Thoracic aorta (tissue), 2 donors: ENCODE measurements at regions not wholly inside any gene's neighbourhood (a gene's known extent, or its start where the extent isn't known, plus 50 kb on each side); places are given as distances from the start of the nearest gene placed in this dataset.
A peak's percentile ranks its signal among the peaks of the same experiment; 100 is the strongest.

Source experiments
- ATAC-seq: fragments of 150-250 bp; one replicate; pipeline ENCODE4 v1.8.0; 2017; ENCODE audit warnings: low read depth; ENCODE audit not compliant: insufficient number of reproducible peaks, low FRiP score
- DNase-seq: peaks from one replicate; pipeline ENCODE4 v3.0.0-alpha.2; 2020; ENCODE audit warnings: low spot score
- H3K27ac ChIP-seq, 2 donors: fragments of 200-600 bp; sonication (generic); 1 replicate in 1 of 2; 2 replicates in 1 of 2; pipeline ENCODE4 v1.5.1; 2016; ENCODE audit warnings: mild to moderate bottlenecking in 2 of 2, moderate library complexity in 2 of 2
- H3K27me3 ChIP-seq: fragments of 200-600 bp; sonication (generic); replicated peaks from 2 replicates; pipeline ENCODE4 v1.6.0; 2016; ENCODE audit warnings: mild to moderate bottlenecking; ENCODE audit not compliant: insufficient read depth
- H3K36me3 ChIP-seq: fragments of 200-600 bp; sonication (generic); one replicate; pipeline ENCODE4 v1.5.1; 2016
- H3K4me1 ChIP-seq, 2 donors: fragments of 200-600 bp; sonication (generic); 1 replicate in 1 of 2; 2 replicates in 1 of 2; pipeline versions ENCODE4 v1.5.1 to v1.6.0; 2016; ENCODE audit warnings: low read depth in 2 of 2, mild to moderate bottlenecking in 1 of 2; ENCODE audit not compliant: control insufficient read depth in 1 of 2
- H3K4me3 ChIP-seq: fragments of 200-600 bp; sonication (generic); 2 replicates; pipeline ENCODE4 v1.5.1; 2016; ENCODE audit warnings: mild to moderate bottlenecking
- H3K9me3 ChIP-seq: fragments of 200-600 bp; sonication (generic); 2 replicates; pipeline ENCODE4 v1.5.1; 2016
- TF ChIP-seq, protein P1 (sequence below): fragments of 200-600 bp; sonication (generic); IDR thresholded peaks from one replicate; pipeline ENCODE4 v1.5.1; 2019; ENCODE audit warnings: antibody characterized with exemption

DNA sequence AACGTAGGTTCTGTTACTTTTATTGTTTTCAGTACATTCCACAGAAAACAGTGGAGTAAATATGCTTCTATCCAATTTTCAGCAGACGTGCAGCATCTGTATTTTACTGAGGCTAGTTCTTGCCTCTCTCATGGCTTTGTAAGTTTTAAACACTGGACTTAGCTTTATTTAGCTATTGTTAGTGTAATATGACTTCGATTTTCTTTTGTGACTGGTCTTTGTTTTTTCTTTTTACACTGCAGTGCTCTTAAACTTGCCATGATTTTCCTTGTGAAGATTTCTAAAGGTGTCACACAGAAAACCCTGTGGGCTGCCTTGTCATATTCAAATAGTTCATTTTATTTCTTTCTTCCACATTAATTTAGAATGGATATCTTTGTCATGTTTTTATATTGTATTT is 1234.9 kb upstream of the CITED2 start:
- no peak for ATAC-seq
- no peaks in the 10 kb centered on the region for H3K36me3 ChIP-seq
- TF ChIP-seq, protein P1, sequence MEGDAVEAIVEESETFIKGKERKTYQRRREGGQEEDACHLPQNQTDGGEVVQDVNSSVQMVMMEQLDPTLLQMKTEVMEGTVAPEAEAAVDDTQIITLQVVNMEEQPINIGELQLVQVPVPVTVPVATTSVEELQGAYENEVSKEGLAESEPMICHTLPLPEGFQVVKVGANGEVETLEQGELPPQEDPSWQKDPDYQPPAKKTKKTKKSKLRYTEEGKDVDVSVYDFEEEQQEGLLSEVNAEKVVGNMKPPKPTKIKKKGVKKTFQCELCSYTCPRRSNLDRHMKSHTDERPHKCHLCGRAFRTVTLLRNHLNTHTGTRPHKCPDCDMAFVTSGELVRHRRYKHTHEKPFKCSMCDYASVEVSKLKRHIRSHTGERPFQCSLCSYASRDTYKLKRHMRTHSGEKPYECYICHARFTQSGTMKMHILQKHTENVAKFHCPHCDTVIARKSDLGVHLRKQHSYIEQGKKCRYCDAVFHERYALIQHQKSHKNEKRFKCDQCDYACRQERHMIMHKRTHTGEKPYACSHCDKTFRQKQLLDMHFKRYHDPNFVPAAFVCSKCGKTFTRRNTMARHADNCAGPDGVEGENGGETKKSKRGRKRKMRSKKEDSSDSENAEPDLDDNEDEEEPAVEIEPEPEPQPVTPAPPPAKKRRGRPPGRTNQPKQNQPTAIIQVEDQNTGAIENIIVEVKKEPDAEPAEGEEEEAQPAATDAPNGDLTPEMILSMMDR = no peak

DNA sequence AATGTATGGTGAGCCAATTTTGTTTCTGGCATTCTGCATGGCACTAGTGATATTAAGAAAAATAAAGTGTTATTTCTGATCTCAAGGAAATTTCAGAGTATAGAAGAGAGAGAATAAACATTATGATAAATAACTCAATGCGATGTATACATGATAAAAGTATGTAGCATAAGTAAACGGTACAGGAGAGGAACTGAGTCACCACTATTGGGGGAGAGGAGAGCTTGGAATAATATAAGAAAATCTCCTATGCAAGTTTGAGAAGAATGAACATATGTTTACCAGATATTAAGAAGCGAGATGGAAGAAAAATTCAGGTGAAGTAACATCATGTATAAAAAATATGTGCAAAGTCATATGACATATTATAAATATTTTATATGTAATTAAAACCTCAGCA is 1230.3 kb upstream of the CITED2 start:
- Histone ChIP-seq H3K27ac (no peak overlapping the region), H3K4me1 (peaks cover 22 to 38% of the 10 kb centered on the region in 2 donors), H3K36me3 (no peaks in the 10 kb centered on the region), H3K27me3 (no peaks in the 10 kb centered on the region), H3K9me3 (no peaks in the 10 kb centered on the region), H3K4me3 (no peak overlapping the region)
- ATAC-seq = no peak
- no peak for DNase-seq
- TF ChIP-seq, protein P1 = no peak

More for the DNA sequence above, 1234.9 kb upstream of the CITED2 start:
- Histone ChIP-seq H3K9me3 (no peaks in the 10 kb centered on the region), H3K27me3 (no peaks in the 10 kb centered on the region), H3K27ac (no peak overlapping the region), H3K4me1 (peaks cover 6 to 13% of the 10 kb centered on the region in 2 donors), H3K4me3 (no peak overlapping the region)
- DNase-seq = no peak

DNA sequence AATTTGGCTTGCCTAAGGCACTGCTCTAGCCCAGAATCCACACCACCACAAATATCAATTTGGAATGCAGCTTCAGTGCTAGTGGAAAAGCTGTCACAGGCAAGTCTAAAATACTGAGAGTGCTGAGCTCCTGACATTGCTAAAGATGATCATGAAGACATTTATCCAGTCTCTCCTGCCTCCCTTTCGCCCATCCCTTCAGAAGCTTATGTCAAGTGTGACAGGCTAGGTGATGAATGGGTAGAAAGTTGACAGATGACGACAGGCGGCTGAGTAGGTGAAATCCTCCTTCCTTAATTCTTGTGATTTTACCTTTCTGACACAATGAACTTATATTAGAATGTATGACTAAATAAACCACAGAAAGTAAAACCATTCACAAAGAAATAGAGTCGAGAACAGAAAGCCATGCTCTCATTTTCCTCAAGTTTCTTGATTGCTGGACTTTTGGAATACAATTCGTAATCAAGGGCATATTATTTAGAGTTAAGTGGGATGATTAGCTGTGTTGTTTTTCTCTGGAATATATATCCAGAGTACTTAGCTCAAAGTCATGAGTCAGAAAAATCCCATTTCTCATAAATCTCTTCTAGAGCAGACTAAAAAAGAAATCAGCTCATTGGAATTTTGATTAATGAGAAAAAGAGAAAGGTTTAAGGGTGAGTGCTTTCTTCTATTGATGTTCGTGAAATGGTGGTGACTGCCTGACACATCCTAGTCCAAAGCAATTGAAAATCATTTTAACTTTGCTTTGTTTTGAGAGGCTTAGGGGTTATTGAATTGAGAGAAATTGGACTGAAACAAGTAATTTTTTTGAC is 1228.2 kb upstream of the CITED2 start:
- DNase-seq (no peak), ATAC-seq (no peak)
- Histone ChIP-seq H3K27me3 (no peaks in the 10 kb centered on the region), H3K27ac (peak overlapping the region in 1 of 2 donors; percentile 9), H3K4me1 (peaks cover 18 to 32% of the 10 kb centered on the region in 2 donors), H3K36me3 (no peaks in the 10 kb centered on the region), H3K9me3 (no peaks in the 10 kb centered on the region), H3K4me3 (no peak overlapping the region)
- TF ChIP-seq, protein P1 = no peak

DNA sequence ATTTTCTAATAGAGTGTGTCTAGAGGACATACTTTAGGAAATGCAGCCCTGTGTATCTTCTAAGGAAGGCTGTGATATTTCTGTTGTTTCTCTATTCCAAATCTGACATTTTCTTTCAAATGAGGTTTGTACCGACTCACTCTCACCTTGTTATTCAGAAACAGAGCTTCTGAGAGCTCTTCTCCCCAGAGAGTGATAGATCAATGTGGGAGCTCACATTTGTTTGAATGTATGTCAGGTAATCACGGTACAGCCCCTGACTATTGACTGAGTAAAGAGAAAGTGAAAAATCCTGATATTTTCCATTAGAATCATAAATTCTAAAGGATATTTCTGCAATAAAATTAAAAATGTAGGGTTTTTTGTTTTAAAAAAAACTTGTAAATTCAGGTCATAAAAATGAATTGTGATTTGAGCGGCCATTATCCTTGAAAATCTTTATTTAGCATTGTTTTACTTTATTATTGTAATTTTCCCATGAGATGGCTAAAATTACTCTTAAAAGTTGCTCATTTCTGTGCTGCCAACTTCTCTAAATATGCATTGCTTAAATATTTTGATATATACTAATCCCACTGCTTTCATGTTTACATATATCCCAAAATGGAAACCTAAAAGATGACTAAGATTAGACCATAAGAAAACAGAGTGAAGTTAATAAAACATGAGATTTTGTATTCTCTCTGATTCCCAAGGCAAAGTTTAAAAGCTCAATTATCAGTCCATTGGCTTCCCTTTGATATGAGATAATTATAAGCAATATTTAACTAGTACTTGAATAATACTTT is 1226.8 kb upstream of the CITED2 start:
- peak overlapping the region in 1 of 2 donors; percentile 8 for H3K27ac ChIP-seq
- peaks cover 18 to 32% of the 10 kb centered on the region in 2 donors for H3K4me1 ChIP-seq
- H3K4me3 ChIP-seq = peak overlapping the region; percentile 12
- no peak for DNase-seq
- no peaks in the 10 kb centered on the region for H3K27me3 ChIP-seq
- no peak for ATAC-seq
- no peaks in the 10 kb centered on the region for H3K36me3 ChIP-seq
- H3K9me3 ChIP-seq = no peaks in the 10 kb centered on the region
- TF ChIP-seq, protein P1 = no peak

DNA sequence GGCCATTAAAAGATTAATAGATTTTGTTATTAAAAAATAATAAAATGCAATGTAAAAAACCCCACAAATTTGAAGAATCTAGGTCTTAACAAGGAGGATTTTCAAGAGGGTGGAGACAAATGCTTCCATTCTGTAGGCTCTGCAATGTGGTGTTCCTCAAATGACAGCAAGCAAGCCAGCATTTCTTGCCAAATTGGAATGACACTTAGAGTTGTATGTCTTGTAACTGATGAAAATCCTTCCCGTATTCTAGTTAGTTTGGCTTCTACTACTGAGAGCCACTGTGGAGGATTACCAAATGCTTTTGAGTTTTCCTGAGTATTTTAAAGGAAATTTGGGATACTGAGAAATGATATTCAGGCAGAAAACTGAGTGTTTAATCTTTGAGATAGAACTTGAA is 1225.5 kb upstream of the CITED2 start:
- Histone ChIP-seq H3K36me3 (no peaks in the 10 kb centered on the region), H3K9me3 (no peaks in the 10 kb centered on the region), H3K27ac (no peak overlapping the region), H3K4me1 (peaks cover 18 to 32% of the 10 kb centered on the region in 2 donors), H3K4me3 (no peak overlapping the region), H3K27me3 (no peaks in the 10 kb centered on the region)
- DNase-seq = no peak
- ATAC-seq = no peak
- TF ChIP-seq, protein P1 = no peak
